ENCODE measurements at regions not wholly inside any gene's neighbourhood (a gene's known extent, or its start where the extent isn't known, plus 50 kb on each side); places are given as distances from the start of the nearest gene placed in this dataset.

- H3K27ac ChIP-seq, result no peak overlapping the region
- intact Hi-C loops (cut with DNase I; ENCODE audit: low total_unique reads), result no loop called here
- WGBS, 2 donors, result 92 to 94% methylated on average over 4 of the region's 4 CpGs
Observed at GRCh38 chr6:105545228-105545920, 142.5 kb upstream of the PREP start.

GRCh38 chr6:105539911-105540310 is 137.0 kb upstream of the PREP start:
- H3K27me3 ChIP-seq, result no peaks in the 10 kb centered on the region
- no peak overlapping the region for H3K27ac ChIP-seq
- TF ChIP-seq CTCF (IDR thresholded peaks at IDR 0.05) (no peak), POLR2A (IDR thresholded peaks at IDR 0.05) (no peak)
- H3K4me3 ChIP-seq, result no peak overlapping the region
- 92 to 96% methylated on average over 5 of the region's 5 CpGs for WGBS, 2 donors
- H3K4me1 ChIP-seq, result no peaks in the 10 kb centered on the region
- no peak for DNase-seq
- H3K9me3 ChIP-seq, result no peaks in the 10 kb centered on the region
- no peaks in the 10 kb centered on the region for H3K36me3 ChIP-seq (ENCODE audit: low read depth, missing control alignments)
- intact Hi-C loops (cut with DNase I; ENCODE audit: low total_unique reads), result no loop called here

More at GRCh38 chr6:105545228-105545920, 142.5 kb upstream of the PREP start:
- Histone ChIP-seq H3K4me3 (no peak overlapping the region), H3K4me1 (no peaks in the 10 kb centered on the region), H3K9me3 (no peaks in the 10 kb centered on the region), H3K27me3 (no peaks in the 10 kb centered on the region), H3K36me3 (ENCODE audit: low read depth, missing control alignments) (no peaks in the 10 kb centered on the region)
- TF ChIP-seq CTCF (IDR thresholded peaks at IDR 0.05), result no peak
- TF ChIP-seq POLR2A (IDR thresholded peaks at IDR 0.05), result no peak
- no peak for DNase-seq

- Histone ChIP-seq H3K27me3 (no peaks in the 10 kb centered on the region), H3K4me1 (no peaks in the 10 kb centered on the region), H3K9me3 (no peaks in the 10 kb centered on the region), H3K36me3 (ENCODE audit: low read depth, missing control alignments) (no peaks in the 10 kb centered on the region), H3K4me3 (no peak overlapping the region), H3K27ac (no peak overlapping the region)
- no peak for TF ChIP-seq CTCF (IDR thresholded peaks at IDR 0.05)
- no peak for TF ChIP-seq POLR2A (IDR thresholded peaks at IDR 0.05)
- DNase-seq, result no peak
- 94 to 100% methylated on average over 2 of the region's 2 CpGs for WGBS, 2 donors
- intact Hi-C loops (cut with DNase I; ENCODE audit: low total_unique reads), result no loop called here
Observed at GRCh38 chr6:105537981-105538578, 135.2 kb upstream of the PREP start.

GRCh38 chr6:105536961-105537360 is 134.1 kb upstream of the PREP start:
- TF ChIP-seq POLR2A (IDR thresholded peaks at IDR 0.05), result no peak
- no peak for TF ChIP-seq CTCF (IDR thresholded peaks at IDR 0.05)
- no peak for DNase-seq
- intact Hi-C loops (cut with DNase I; ENCODE audit: low total_unique reads), result no loop called here
- Histone ChIP-seq H3K36me3 (ENCODE audit: low read depth, missing control alignments) (no peaks in the 10 kb centered on the region), H3K27me3 (no peaks in the 10 kb centered on the region), H3K4me3 (no peak overlapping the region), H3K4me1 (no peaks in the 10 kb centered on the region), H3K27ac (no peak overlapping the region), H3K9me3 (no peaks in the 10 kb centered on the region)
- 51 to 59% methylated on average over 3 of the region's 3 CpGs for WGBS, 2 donors

GRCh38 chr6:105533301-105533700 is 130.4 kb upstream of the PREP start:
- WGBS, 2 donors, result 90 to 92% methylated on average over 3 of the region's 3 CpGs
- TF ChIP-seq CTCF (IDR thresholded peaks at IDR 0.05) (no peak), POLR2A (IDR thresholded peaks at IDR 0.05) (no peak)
- Histone ChIP-seq H3K4me1 (no peaks in the 10 kb centered on the region), H3K36me3 (ENCODE audit: low read depth, missing control alignments) (no peaks in the 10 kb centered on the region), H3K27ac (no peak overlapping the region), H3K4me3 (no peak overlapping the region), H3K9me3 (no peaks in the 10 kb centered on the region), H3K27me3 (no peaks in the 10 kb centered on the region)
- intact Hi-C loops (cut with DNase I; ENCODE audit: low total_unique reads), result no loop called here
- DNase-seq, result no peak

Measured in testis (tissue), 2 donors.